IPS-NIHi7 (cell line): ENCODE measurements at regions not wholly inside any gene's neighbourhood (a gene's known extent, or its start where the extent isn't known, plus 50 kb on each side); places are given as distances from the start of the nearest gene placed in this dataset.

Experiments
- DNase-seq: peaks from one replicate; pipeline ENCODE4 v3.0.0; 2012; ENCODE audit warnings: mixed read lengths; ENCODE audit errors: extremely low spot score

DNA sequence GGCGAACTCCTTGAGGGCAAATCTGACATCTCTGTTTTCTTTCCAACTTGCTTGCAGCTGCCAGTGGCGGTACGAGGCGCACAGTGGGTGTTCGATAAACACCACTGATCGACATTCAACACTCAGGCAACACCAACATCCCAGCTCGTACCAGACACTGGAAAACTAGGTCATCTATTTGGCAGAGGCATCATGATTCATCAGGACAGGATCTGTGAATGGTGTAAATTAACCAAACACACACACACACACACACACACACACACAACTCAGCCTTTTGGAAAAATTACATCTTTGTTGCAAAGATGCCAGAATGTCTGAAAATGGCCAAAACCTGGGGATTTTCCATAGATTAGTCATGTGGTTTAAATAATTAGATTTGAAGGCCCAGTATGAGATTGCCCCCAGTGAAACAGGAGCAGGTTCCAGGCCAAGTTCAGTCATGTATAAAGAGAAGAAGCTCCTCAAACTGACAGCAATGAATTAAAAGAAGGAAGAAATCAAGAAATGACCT lies 150.5 kb upstream of the NCKAP5 start:
- DNase-seq = no peak

DNA sequence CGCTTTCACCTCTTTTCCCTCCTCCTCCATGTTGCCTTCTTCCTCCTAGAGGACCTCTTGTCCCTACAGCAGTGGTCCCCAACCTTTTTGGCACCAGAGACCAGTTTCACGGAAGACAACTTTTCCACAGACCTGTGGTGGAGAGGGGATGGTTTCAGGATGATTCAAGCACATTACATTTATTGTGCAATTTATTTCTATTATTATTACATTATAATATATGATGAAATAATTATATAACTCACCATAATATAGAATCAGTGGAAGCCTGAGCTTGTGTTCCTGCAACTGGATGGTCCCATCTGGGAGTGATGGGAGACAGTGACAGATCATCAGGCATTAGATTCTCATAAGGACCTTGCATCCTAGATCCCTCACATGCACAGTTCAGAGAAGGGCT lies 152.2 kb upstream of the NCKAP5 start:
- no peak for DNase-seq

DNA sequence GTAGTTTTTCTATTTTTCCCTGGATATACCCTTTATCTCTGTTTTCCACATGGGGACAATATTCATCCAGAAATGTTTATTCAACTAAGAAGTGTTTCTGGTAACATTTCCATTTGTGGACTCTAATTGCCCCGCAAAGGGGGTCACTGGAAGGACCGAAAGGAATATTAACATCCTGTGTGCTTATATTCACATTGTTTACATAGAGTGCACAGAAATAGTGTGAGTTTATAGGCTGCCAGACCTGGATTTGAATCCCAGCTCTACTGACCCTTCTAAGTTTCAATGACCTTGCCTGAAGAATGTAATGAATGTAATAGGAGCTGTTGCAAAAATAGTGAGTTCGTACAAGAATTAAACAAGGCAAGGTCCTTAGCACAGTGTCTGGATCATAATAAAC lies 152.9 kb upstream of the NCKAP5 start:
- DNase-seq = no peak

DNA sequence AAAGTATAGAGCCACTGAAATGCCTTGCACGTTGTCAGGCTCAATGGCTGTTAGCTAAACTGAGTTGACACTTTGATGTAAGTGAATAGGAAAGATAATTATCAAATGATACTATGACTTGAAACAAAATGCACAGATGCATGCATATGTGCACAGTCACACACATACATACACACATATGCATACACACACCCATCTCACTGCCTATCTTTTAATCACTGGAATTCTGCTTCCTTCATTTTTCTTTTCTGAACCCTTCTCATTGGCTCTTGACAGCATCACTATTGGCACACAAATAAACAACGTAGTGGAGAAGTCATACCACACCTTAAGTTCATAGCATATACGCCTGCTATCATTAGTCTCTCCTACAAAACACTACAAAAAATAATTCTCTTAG lies 154.9 kb upstream of the NCKAP5 start:
- DNase-seq = no peak

DNA sequence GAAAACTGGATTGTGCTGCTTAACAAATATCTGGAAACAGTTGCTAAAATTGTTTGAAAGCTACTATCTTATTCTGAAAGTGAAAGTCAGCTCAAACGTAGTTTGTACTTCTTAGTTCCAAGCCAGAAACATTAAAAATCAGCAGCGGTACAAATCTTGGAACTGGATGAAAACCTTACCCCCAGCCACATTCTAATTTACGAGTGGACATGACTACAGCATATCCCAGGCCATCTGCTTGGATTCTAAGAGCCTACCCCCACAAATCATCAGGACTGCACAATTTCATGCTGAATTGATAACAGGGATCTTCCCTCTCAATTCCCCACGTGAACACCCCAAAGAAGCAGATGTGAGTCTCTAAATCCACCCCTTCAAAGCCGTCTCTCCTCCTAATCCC lies 158.7 kb upstream of the NCKAP5 start:
- DNase-seq = no peak

DNA sequence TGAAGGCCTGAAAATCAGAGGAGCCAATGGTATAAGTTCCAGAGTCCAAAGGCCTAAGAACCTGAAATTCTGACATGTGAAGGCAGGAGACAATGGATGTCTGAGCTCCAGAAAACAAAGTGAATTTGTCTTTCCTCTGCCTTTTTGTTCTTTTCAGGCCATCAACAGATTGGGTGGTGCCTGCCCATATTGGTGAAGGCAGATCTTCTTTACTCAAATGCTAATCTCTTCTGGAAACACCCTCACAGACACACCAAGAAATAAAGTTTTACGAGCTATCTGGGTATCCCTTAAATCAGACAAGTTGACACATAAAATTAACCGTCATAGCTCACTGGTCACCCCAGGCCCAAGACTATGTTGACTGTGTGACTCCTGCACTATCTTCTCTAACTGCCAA lies 163.8 kb upstream of the NCKAP5 start:
- no peak for DNase-seq

DNA sequence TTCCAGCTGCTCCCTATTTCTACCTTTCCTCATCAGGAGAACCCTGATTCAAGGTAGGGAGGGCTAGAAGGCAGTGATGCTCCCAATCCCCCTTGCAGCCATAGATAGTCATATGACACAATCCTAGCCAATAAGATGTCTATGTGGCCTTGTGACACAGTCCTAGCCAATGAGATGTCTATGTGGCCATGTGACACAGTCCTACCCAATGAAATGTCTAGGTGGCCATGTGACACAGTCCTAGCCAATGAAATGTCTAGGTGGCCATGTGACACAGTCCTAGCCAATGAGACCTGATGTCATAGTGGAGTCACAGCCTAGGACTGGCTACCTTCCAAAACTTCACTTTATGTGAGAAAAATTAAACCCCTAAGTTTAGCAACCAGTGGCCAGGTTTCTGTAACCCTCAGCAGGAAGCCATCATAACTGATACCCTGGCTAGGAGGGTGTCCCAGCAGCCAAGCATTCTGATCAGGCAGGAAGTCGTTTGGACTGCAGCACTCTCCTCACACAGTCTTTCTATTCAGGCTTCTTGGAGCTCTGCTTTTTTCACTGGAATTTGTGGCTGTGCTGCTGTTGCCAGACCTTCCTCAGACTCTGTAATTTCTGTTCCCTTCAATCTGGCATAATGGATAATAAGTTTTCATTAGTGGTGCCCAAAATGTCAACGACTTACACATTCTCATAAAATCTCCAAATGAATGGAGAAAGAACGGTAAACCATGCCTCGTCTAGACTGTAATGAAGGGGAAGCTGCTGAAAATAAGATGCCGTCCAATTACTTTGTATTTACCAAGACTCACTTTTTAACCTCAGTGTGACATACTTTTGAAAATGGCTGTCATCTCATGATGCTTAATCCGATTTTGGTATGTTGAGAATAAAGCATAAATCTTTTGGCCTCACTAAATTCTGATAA lies 165.0 kb upstream of the NCKAP5 start:
- DNase-seq = no peak

DNA sequence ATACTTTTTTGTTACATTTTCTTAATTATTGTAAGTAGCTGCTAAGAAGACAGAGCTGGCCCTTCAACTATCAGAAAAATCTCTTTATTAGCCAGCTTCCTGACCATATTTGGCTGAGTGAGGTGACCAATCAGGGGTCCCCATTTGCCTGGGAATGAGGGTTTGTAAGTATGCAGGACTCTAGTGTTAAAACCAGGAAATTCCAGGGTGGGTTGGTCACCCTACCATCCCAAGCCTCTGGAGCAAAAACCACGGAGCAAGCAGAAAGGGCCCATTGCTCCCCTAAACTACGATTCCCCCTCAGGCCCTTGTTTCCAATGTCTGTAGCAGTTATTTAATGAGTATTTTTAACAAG lies 165.6 kb upstream of the NCKAP5 start:
- no peak for DNase-seq

DNA sequence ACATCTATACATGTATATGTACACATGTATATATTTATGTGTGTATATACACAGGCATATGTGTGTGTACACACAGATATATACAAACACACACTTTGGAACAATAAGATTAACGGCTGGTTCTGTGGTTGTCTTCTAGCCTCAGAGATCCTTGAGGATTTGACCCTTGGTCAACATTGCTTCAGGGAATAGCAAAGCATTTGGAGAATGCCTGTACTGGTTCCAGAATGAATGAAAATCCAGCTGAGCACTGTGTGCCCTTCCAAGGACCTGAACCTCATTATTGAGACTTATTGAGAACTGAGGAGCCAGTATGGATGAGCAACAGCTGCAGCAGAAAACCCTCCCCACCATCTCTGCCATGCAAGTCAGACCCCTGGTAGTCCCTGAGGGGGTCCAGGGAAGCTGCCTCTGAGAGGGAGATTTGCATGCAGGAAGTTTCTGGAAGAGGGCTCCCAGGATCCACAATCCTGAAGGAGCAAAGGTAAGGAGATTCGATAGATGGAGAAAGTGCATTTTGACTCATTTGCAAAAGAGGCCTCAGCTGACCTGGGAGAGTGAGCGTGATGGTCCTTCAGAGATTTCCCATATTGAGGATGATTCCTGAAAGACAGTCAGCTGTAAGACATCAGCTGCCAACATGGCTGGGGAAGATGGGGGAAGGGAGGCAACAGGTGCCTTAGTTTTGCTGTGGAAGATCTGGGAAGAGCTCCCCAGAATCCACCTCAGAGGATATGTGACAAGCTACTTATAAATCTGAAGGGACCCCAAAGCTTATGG lies 166.6 kb upstream of the NCKAP5 start:
- DNase-seq = no peak

DNA sequence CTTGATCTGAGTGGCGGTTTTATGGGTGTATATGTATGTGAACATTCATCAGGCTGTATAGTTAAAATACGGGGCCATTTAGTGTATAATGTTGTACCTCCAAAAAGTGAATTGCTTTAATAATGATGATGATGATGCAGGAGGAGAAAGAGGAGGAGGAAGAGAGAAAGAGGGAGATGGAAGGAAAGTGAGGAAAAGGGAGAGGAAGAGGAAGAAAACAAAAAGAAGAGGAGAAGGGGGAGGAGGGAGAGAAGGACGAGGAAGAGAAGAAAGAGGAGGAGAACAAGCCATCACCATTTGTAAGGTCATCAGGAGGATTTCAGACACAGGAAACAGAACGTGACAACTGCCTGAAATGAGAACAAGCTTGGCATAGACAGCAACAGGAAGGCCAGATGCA lies 168.4 kb upstream of the NCKAP5 start:
- DNase-seq = no peak

DNA sequence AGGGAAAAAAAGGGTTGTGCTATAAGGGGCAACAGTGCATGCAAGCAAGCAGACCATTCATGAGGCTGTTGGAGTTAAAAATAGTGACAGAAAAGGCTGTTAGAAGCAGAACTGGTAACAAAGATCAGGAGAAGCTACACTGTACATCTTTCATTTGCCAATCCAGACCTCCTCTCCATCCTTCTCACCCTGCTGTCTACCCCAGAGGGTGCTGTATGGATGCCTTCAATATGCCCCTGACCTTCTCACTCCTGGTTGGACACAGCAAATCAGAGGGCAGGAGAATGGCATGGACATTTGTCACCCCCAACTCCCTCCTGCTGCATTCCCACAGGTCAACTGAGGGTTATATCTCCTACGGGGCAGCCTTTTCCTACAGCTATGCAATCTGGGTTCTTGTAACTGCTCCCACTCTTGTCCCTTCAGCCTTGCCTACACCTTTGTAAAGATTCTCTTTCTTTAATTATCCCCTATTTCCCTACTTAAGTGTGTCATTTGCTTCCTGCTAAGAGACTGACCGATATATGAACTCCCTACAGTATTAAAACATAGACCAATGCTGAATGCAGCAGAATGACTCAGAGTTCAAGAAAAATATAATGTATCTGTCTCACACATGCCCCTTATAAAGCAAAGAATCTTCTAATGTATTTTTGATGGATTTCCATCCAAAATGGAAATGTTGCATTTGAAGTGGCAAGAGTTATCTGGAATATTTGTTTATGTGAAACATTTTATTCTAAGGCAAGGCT lies 169.2 kb upstream of the NCKAP5 start:
- DNase-seq = no peak

DNA sequence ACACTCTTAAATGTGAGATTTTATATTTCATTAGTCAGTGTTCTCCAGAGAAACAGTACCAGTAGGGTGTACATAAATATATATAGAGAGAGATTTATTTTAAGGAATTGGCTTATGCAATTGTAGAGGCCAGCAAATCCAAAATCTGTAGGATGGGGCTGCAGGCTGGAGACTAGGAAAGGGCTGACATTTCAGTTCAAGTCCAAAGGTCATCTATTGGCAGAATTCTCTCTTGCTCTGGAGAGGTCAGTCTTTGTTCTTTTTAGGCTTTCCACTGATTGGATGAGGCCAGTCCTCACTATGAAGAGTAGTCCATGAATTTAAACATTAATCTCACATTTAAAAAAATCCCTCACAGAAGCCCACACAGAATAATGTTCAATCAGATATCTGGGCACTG lies 170.8 kb upstream of the NCKAP5 start:
- DNase-seq = no peak

DNA sequence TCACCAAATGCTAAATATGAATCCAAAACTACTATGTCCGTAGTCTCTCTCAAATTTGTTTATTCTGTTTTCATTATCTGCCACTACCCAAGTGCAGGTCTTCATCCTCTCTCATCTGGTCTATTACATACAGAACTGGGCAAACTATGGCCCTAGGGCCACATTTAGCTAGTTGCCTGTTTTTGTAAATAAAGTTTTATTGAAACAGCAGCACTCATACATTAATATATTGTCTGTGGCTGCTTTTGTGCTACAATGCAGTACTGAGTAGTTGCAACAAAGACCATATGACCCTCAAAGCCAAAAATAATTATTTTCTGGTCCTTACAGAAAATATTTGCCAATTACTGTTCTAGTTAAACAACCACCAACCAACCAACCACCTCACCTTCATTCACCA lies 172.2 kb upstream of the NCKAP5 start:
- DNase-seq = no peak

DNA sequence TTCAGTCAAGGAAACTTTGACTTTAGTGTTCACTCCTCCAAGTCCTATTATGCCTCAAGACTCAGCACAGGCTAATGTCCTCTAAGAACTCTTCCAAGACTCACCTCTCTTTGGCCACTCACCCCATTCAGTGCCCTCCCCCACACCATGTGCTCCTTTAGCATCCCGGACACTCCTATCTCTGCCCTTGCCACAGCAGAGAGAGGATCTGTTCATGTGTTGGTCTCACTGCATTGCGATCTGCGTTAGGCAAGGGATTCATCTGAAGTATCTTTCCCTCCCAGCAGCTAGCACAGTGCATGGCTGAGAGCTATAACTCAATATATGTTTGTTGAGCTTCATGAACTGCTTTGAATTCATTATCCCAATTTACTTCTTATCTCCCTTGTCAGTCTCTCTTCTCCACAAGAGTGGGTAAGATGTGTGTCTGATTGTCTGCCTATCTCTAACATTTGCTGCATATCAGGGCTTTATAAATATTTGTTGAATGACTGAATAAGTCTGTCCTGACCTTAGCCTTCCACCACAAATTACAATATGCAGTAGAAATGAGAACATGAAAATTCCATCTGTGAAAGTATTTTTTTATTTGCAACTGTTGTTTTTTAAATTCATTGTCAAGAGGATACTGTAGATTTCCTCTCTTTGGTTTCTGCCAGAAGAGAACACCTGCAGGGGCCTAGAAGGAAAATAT lies 179.9 kb upstream of the NCKAP5 start:
- DNase-seq = no peak

DNA sequence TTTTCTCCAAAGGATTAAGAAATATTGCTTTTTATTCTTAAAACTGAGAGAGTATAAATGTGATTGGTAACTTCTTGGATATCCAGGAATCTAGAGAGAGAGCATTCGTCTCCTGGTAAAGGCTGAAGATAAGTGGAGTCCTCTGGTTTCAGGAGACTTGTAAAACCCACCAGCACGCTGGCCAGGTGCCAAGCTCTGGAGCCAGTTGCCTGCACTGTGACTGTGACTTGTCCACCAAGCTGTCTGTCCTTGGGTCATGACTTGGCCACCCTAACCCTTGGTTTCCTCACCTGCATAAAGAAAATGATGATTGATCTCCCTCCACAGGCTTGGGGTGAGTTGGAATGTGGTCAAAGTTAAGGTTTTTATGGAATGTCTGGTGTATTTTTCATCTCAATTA lies 185.4 kb upstream of the NCKAP5 start:
- no peak for DNase-seq

DNA sequence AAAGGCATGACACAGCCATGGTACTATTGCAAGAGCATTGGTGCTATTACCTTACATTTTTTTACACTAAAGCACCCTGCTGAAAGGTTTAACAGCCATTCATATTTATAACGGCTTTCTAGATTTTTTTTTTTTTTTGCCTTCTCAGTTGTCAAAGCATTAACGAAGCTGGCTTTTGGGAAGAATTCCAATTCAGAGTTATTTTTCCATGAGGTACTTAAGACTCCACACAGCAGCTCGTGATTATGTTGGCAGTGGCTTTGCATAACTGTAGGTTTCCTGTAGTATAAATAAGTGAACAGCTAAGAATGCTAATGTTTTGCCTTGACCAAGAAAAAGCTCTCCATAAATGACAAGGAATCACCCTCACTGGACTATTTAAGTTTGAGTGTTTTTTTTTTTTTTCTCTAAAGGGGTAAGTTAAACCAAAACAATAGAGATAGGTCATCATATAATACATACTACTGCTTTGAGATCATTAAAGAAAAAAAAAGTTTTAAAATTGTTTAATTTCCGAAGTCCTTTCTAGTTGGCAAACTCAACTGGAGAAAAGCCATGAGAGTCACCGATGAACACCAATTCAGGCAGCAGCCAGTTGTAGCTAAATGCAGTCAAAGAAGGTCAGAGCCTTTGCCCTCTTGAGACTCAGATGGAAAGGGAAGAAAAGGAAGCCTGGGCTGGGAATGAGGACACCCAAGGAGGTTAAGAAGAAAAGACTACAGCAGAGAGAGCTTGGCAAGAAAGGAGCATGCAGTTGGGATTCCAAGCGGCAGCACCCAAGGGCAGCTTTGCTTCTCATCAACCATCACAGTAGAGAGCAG lies 187.4 kb upstream of the NCKAP5 start:
- no peak for DNase-seq

DNA sequence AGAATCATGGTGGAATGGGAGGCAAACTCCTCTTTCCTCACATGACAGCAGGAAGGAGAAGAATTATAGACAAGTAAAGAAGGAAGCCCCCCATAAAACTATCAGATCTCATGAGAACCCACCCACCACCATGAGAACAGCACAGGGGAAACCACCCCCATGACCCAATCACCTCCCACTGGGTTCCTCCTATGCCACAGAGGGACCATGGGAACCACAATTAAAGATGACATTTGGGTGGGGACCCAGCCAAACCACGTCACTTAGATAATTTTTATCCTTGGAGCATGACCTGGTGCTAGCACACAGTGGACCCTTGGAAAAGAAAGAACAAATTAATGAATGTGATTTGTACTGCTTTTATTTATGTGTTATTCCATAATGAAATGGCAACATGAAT lies 188.6 kb upstream of the NCKAP5 start:
- DNase-seq = no peak

DNA sequence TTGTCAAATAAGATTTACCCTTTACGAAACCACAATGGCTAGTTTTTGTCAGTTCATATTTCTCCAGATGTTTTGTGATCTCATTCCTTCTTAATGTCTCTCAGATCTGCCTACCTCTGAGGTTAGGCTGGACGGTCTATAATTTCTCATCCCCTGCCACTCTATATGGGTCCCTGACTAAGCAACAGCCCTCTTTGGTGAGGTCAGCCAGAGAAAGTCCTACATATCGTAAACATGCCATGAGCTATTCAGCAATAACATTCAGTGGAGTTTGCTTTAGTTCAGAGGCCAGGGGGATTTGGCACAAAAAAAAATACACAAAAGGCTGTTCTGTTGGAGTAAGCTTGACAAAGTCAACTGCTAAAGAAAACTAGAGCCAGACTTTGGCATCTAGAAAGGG lies 192.1 kb upstream of the NCKAP5 start:
- DNase-seq = no peak

DNA sequence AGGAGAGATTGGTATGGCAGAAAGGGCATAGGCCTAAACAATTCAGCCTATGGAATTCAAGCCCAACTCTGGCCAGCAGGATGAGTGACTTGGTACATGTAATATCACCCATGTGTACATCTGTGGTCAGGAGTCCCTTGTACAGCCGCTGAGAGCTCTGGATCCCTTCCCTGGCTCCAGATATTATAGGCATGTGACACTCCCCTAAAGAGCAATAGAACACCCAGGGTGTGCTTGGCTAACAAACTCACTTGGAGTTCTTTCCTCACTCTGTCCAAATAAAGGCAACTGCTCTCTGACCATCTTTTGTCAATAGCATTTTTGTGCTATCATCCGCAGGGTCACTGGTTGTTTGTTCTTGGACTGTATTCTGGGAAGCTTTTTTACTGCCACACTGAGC lies 197.4 kb upstream of the NCKAP5 start:
- DNase-seq = no peak

DNA sequence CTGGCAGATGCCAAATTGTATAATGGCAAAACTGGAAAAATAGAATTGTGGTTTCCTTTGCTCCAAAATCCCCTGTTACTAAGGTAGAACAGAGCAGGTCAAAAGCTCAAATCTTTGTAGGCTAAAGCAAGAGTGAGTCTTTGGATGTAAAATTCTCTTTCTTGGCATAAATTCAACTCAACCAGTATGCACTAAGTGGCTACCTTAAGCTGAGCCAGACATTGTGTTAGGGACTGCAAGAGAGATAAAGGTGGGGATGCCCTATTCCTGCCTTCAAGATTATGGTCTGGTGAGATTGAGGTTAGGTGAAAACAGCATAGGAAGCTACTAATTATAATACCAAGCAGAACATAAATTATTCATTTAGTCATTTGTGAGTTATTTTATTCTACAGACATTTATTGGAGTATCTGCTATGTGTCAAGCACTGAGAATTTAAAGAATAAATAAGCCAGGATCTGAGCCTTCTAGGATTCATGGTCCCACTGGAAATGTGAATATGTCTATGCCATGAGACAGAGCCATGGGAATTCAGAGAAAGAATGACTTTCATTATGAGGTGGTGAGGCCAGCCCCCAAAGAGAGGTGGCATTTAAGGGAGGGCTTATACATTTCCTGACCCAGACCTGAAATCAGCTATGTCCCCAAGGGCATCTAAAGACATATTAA lies 198.0 kb upstream of the NCKAP5 start:
- no peak for DNase-seq
